GM18505 (cell line): ENCODE measurements at regions not wholly inside any gene's neighbourhood (a gene's known extent, or its start where the extent isn't known, plus 50 kb on each side); places are given as distances from the start of the nearest gene placed in this dataset.

ENCODE experiments used
- ATAC-seq: cut with Tn5 transposase; IDR thresholded peaks from one replicate; pipeline ENCODE4 v1.9.1; 2021; ENCODE audit not compliant: unreplicated experiment
- POLR2A ChIP-seq: IDR thresholded peaks from 4 replicates; pipeline ENCODE4 v1.6.1; 2011; ENCODE audit warnings: borderline replicate concordance; ENCODE audit not compliant: insufficient read depth, insufficient read length; ENCODE audit errors: extremely low read depth

GRCh38 chr1:195584870-195585624 lies 1023.2 kb downstream of the KCNT2 start:
- no peak for TF ChIP-seq POLR2A
- no peak for ATAC-seq

GRCh38 chr1:195580988-195581387 lies 1027.3 kb downstream of the KCNT2 start:
- no peak for ATAC-seq
- TF ChIP-seq POLR2A: no peak

GRCh38 chr1:195577748-195578147 lies 1030.5 kb downstream of the KCNT2 start:
- TF ChIP-seq POLR2A: no peak
- ATAC-seq: no peak

- no peak for TF ChIP-seq POLR2A
- no peak for ATAC-seq
Observed at GRCh38 chr1:195576641-195577040, 1031.6 kb downstream of the KCNT2 start.

- ATAC-seq: no peak
- no peak for TF ChIP-seq POLR2A
Observed at GRCh38 chr1:195574511-195574910, 1033.7 kb downstream of the KCNT2 start.

GRCh38 chr1:195569934-195570333 lies 1038.3 kb downstream of the KCNT2 start:
- no peak for ATAC-seq
- TF ChIP-seq POLR2A: no peak

- TF ChIP-seq POLR2A: no peak
- no peak for ATAC-seq
Observed at GRCh38 chr1:195568389-195568788, 1039.9 kb downstream of the KCNT2 start.

- no peak for TF ChIP-seq POLR2A
- no peak for ATAC-seq
Observed at GRCh38 chr1:195562074-195562473, 1046.2 kb downstream of the KCNT2 start.

- ATAC-seq: no peak
- no peak for TF ChIP-seq POLR2A
Observed at GRCh38 chr1:195550071-195550862, 1058.0 kb downstream of the KCNT2 start.

- no peak for ATAC-seq
Observed at GRCh38 chr1:195530961-195531360, 1077.3 kb downstream of the KCNT2 start.

GRCh38 chr1:195529881-195530280 lies 1078.4 kb downstream of the KCNT2 start:
- ATAC-seq: no peak
- no peak for TF ChIP-seq POLR2A

More at GRCh38 chr1:195530961-195531360, 1077.3 kb downstream of the KCNT2 start:
- no peak for TF ChIP-seq POLR2A

- TF ChIP-seq POLR2A: no peak
- ATAC-seq: no peak
Observed at GRCh38 chr1:195520757-195521156, 1087.5 kb downstream of the KCNT2 start.

GRCh38 chr1:195516036-195516435 lies 1092.2 kb downstream of the KCNT2 start:
- no peak for TF ChIP-seq POLR2A
- ATAC-seq: no peak

- no peak for ATAC-seq
- no peak for TF ChIP-seq POLR2A
Observed at GRCh38 chr1:195511501-195511900, 1096.7 kb downstream of the KCNT2 start.
